ENCODE measurements at regions not wholly inside any gene's neighbourhood (a gene's known extent, or its start where the extent isn't known, plus 50 kb on each side); places are given as distances from the start of the nearest gene placed in this dataset.

DNA sequence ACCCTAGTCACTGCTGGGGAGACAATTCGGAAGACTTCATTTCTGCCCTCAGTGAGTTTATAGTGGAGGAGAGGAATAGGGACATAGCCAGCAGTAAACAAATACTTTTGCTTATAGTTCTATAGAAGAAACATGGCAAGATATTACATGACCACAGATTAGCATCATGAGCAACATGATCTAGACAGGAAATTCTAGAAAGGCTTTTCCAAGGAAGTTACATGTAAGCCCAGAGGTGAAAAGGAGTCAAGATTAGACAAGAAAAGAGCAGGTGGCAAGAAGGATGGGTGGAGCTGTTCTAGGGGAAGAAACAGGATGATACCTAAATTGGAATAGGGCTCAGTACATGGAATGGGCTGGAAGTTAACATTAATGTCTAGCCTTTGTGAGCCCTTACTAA, 82.8 kb upstream of the MYO10 start:
- Histone ChIP-seq H3K36me3 (ENCODE audit: control insufficient read depth in 1 of 2, insufficient read depth in 2 of 2, low read length in 2 of 2) (no peaks in the 10 kb centered on the region), H3K27ac (ENCODE audit: low read depth, low read length) (no peak overlapping the region), H3K79me2 (ENCODE audit: insufficient read depth, low read length) (no peaks in the 10 kb centered on the region), H3K4me3 (replicated peaks in 1 of 2; ENCODE audit: low read depth in 1 of 2, low read length in 2 of 2) (no peak overlapping the region), H3K4me1 (ENCODE audit: control insufficient read depth in 1 of 2, insufficient read depth in 2 of 2, low read length in 2 of 2) (no peaks in the 10 kb centered on the region), H3K27me3 (ENCODE audit: insufficient read depth, low read length) (no peaks in the 10 kb centered on the region), H3K9me2 (ENCODE audit: insufficient read depth) (no peaks in the 10 kb centered on the region), H2AFZ (ENCODE audit: low read depth, low read length, poor library complexity, severe bottlenecking) (no peak overlapping the region), H3K9me3 (ENCODE audit: control insufficient read depth in 1 of 2, insufficient read depth in 1 of 2, low read depth in 1 of 2, low read length in 2 of 2) (no peaks in the 10 kb centered on the region), H3K9ac (ENCODE audit: low read length) (no peak overlapping the region), H3K4me2 (ENCODE audit: low read length) (no peak overlapping the region), H4K20me1 (ENCODE audit: insufficient read depth) (no peaks in the 10 kb centered on the region)
- ChIA-PET CTCF (no interaction called here), RAD21 (ENCODE audit: low non-redundant PET in 1 of 2, low total read pairs in 2 of 2, uncharacterized antibody in 2 of 2, unreplicated experiment in 2 of 2) (no interaction called here), POLR2A (no interaction called here)
- DNase-seq (ENCODE audit: low read depth, low spot score) (no peak), ATAC-seq (no peak)
- intact Hi-C loops (cut with micrococcal nuclease), result no loop called here
- no TSS peak for BruUV-seq (replicated peaks)
- TF ChIP-seq JUND (IDR thresholded peaks at IDR 0.05) (no peak), ZFX (IDR thresholded peaks at IDR 0.05) (no peak), ZNF274 (IDR thresholded peaks at IDR 0.05; ENCODE audit: low read depth, low read length) (no peak), YY1 (IDR thresholded peaks at IDR 0.05; ENCODE audit: extremely low read depth, insufficient replicate concordance, low read depth, low read length) (no peak), ELF1 (IDR thresholded peaks at IDR 0.05; ENCODE audit: borderline replicate concordance, low read depth) (no peak), CEBPB (IDR thresholded peaks at IDR 0.05; ENCODE audit: low read depth) (no peak), SIN3A (IDR thresholded peaks at IDR 0.05; ENCODE audit: low read depth) (no peak), POLR2AphosphoS5 (IDR thresholded peaks at IDR 0.05; ENCODE audit: low read depth, low read length) (no peak), FOSL1 (IDR thresholded peaks at IDR 0.05; ENCODE audit: low read depth) (no peak), CTCF (IDR thresholded peaks at IDR 0.05 in 2 of 3, conservative IDR thresholded peaks at IDR 0.05 in 1 of 3; ENCODE audit: borderline replicate concordance in 1 of 3, insufficient read depth in 1 of 3, low read depth in 2 of 3, low read length in 2 of 3) (no peak), EGR1 (IDR thresholded peaks at IDR 0.05; ENCODE audit: low read depth) (no peak)

DNA sequence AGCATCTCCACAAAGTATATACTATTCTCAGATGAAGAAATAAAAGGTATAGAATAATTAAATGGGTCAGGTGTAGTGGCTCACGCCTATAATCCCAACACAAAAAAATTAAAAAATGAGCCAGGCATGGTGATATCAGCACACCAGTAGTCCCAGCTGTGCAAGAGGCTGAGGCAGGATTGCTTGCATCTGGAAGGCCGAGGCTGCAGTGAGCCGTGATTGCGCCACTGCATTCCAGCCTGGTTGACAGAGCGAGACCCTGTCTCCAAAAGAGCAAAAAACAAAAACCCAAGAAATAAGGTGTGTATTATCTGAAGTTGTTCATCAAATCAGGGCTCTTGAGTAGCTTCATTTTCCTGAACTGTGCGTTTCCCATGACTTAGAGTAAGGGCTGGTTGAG, 83.2 kb upstream of the MYO10 start:
- Histone ChIP-seq H2AFZ (ENCODE audit: low read depth, low read length, poor library complexity, severe bottlenecking) (no peak overlapping the region), H3K9ac (ENCODE audit: low read length) (no peak overlapping the region), H3K27ac (ENCODE audit: low read depth, low read length) (no peak overlapping the region), H4K20me1 (ENCODE audit: insufficient read depth) (no peaks in the 10 kb centered on the region), H3K4me1 (ENCODE audit: control insufficient read depth in 1 of 2, insufficient read depth in 2 of 2, low read length in 2 of 2) (no peaks in the 10 kb centered on the region), H3K36me3 (ENCODE audit: control insufficient read depth in 1 of 2, insufficient read depth in 2 of 2, low read length in 2 of 2) (no peaks in the 10 kb centered on the region), H3K4me2 (ENCODE audit: low read length) (no peak overlapping the region), H3K9me3 (ENCODE audit: control insufficient read depth in 1 of 2, insufficient read depth in 1 of 2, low read depth in 1 of 2, low read length in 2 of 2) (no peaks in the 10 kb centered on the region), H3K27me3 (ENCODE audit: insufficient read depth, low read length) (no peaks in the 10 kb centered on the region), H3K9me2 (ENCODE audit: insufficient read depth) (no peaks in the 10 kb centered on the region), H3K79me2 (ENCODE audit: insufficient read depth, low read length) (no peaks in the 10 kb centered on the region), H3K4me3 (replicated peaks in 1 of 2; ENCODE audit: low read depth in 1 of 2, low read length in 2 of 2) (no peak overlapping the region)
- ChIA-PET RAD21 (ENCODE audit: low non-redundant PET in 1 of 2, low total read pairs in 2 of 2, uncharacterized antibody in 2 of 2, unreplicated experiment in 2 of 2) (no interaction called here), CTCF (no interaction called here), POLR2A (no interaction called here)
- ATAC-seq (no peak), DNase-seq (ENCODE audit: low read depth, low spot score) (no peak)
- BruUV-seq (replicated peaks), result no TSS peak
- TF ChIP-seq SRF (IDR thresholded peaks at IDR 0.05; ENCODE audit: low read depth) (no peak), TCF7L2 (IDR thresholded peaks at IDR 0.05; ENCODE audit: borderline replicate concordance, extremely low read depth, insufficient read depth, insufficient read length) (no peak), CTCF (IDR thresholded peaks at IDR 0.05 in 2 of 3, conservative IDR thresholded peaks at IDR 0.05 in 1 of 3; ENCODE audit: borderline replicate concordance in 1 of 3, insufficient read depth in 1 of 3, low read depth in 2 of 3, low read length in 2 of 3) (no peak), EZH2phosphoT487 (IDR thresholded peaks at IDR 0.05; ENCODE audit: borderline replicate concordance) (no peak), FOSL1 (IDR thresholded peaks at IDR 0.05; ENCODE audit: low read depth) (no peak), CBX3 (IDR thresholded peaks at IDR 0.05; ENCODE audit: low read depth) (no peak), ZNF274 (IDR thresholded peaks at IDR 0.05; ENCODE audit: low read depth, low read length) (no peak), JUND (IDR thresholded peaks at IDR 0.05) (no peak)
- TF ChIP-seq, protein P1, sequence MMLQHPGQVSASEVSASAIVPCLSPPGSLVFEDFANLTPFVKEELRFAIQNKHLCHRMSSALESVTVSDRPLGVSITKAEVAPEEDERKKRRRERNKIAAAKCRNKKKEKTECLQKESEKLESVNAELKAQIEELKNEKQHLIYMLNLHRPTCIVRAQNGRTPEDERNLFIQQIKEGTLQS (IDR thresholded peaks at IDR 0.05), result no peak
- intact Hi-C loops (cut with micrococcal nuclease), result no loop called here
